GM23338 (cell line): ENCODE measurements at regions not wholly inside any gene's neighbourhood (a gene's known extent, or its start where the extent isn't known, plus 50 kb on each side); places are given as distances from the start of the nearest gene placed in this dataset. TPM values are rescaled to one million over a fixed set of nuclear protein-coding genes. Genes with fewer than 3 reads are reported as not detected.
"Not testable (repeated sequence)": the region's sequence is repeated elsewhere in the genome, so short reads cannot be mapped to it uniquely, and the experiment has no call there.

Experiments used
- ATAC-seq: fragments of 200-7000 bp; cut with Tn5 transposase; 3 replicates; pipeline ENCODE4 v1.9.1; 2020
- DNase-seq: peaks from one replicate; pipeline ENCODE4 v3.0.0-alpha.2; 2015; ENCODE audit warnings: low spot score
- H2AFZ ChIP-seq: fragments of 200-600 bp; sonication (generic); 2 replicates; pipeline ENCODE4 v1.8.0; 2016; ENCODE audit warnings: antibody characterized with exemption, mild to moderate bottlenecking, moderate library complexity
- H3F3A ChIP-seq: fragments of 200-600 bp; sonication (generic); replicated peaks from 2 replicates; pipeline ENCODE4 v1.8.0; 2017; ENCODE audit warnings: antibody characterized with exemption, mixed run types, low read depth
- H3K27ac ChIP-seq: fragments of 200-600 bp; sonication (generic); 2 replicates; pipeline ENCODE4 v1.6.1; 2016; ENCODE audit warnings: low read depth
- H3K27me3 ChIP-seq: fragments of 200-600 bp; sonication (generic); 2 replicates; pipeline ENCODE4 v1.8.0; 2016; ENCODE audit warnings: mild to moderate bottlenecking, mixed run types, moderate library complexity; ENCODE audit not compliant: insufficient read depth
- H3K36me3 ChIP-seq: fragments of 200-600 bp; sonication (generic); 2 replicates; pipeline ENCODE4 v1.8.0; 2016; ENCODE audit warnings: mild to moderate bottlenecking; ENCODE audit not compliant: insufficient read depth
- H3K4me1 ChIP-seq: fragments of 200-600 bp; sonication (generic); 2 replicates; pipeline ENCODE4 v1.8.0; 2016; ENCODE audit warnings: mild to moderate bottlenecking, moderate library complexity; ENCODE audit not compliant: insufficient read depth
- H3K4me2 ChIP-seq: fragments of 200-600 bp; sonication (generic); 2 replicates; pipeline ENCODE4 v1.7.1; 2017; ENCODE audit warnings: mixed run types
- H3K4me3 ChIP-seq: fragments of 200-600 bp; sonication (generic); 2 replicates; pipeline ENCODE4 v1.6.1; 2016; ENCODE audit warnings: mixed run types
- H3K79me2 ChIP-seq: fragments of 200-600 bp; sonication (generic); replicated peaks from 2 replicates; pipeline ENCODE4 v1.8.0; 2017; ENCODE audit warnings: mild to moderate bottlenecking; ENCODE audit not compliant: insufficient read depth
- H3K9me2 ChIP-seq: fragments of 200-600 bp; sonication (generic); 2 replicates; pipeline ENCODE4 v1.8.0; 2017; ENCODE audit not compliant: insufficient read depth
- H4K20me1 ChIP-seq: fragments of 200-600 bp; sonication (generic); replicated peaks from 2 replicates; pipeline ENCODE4 v1.8.0; 2017; ENCODE audit warnings: mild to moderate bottlenecking; ENCODE audit not compliant: insufficient read depth
- H3K27ac Mint-ChIP-seq: 2 replicates; pipeline ENCODE4 v1.8.0; 2020; ENCODE audit warnings: inconsistent platforms, mild to moderate bottlenecking, moderate library complexity, mixed read lengths
- H3K27me3 Mint-ChIP-seq: 3 replicates; pipeline ENCODE4 v1.8.0; 2022; ENCODE audit warnings: low read depth, mild to moderate bottlenecking, moderate library complexity, mixed read lengths, inconsistent platforms; ENCODE audit not compliant: insufficient read depth, poor library complexity
- H3K36me3 Mint-ChIP-seq: 3 replicates; pipeline ENCODE4 v1.8.0; 2021; ENCODE audit warnings: low read depth, mild to moderate bottlenecking, inconsistent platforms, moderate library complexity, mixed read lengths
- H3K4me1 Mint-ChIP-seq: 3 replicates; pipeline ENCODE4 v1.8.0; 2020; ENCODE audit warnings: mild to moderate bottlenecking, inconsistent platforms, mixed read lengths
- H3K4me3 Mint-ChIP-seq: 3 replicates; pipeline ENCODE4 v1.8.0; 2021; ENCODE audit warnings: moderate library complexity, mild to moderate bottlenecking, inconsistent platforms, mixed read lengths
- H3K9me3 Mint-ChIP-seq: 3 replicates; pipeline ENCODE4 v1.8.0; 2020; ENCODE audit warnings: moderate library complexity, mild to moderate bottlenecking, inconsistent platforms, mixed read lengths
- small RNA-seq: library from RNA; depleted of rRNA; stranded (forward); fragments of <200 nt; gene quantifications from one replicate; pipeline ENCODE3, GENCODE V24; 2014; ENCODE audit warnings: low replicate concordance
- TF ChIP-seq, protein P1 (sequence below), 2 experiments: fragments of 200-600 bp in 1 of 2; sonication (generic) in 1 of 2; conservative IDR thresholded peaks; 2 replicates each; pipeline versions ENCODE4 v1.5.1 to v1.6.1; 2016 to 2017; ENCODE audit warnings: antibody characterized with exemption in 2 of 2, low read depth in 2 of 2, mild to moderate bottlenecking in 2 of 2, moderate library complexity in 1 of 2

DNA sequence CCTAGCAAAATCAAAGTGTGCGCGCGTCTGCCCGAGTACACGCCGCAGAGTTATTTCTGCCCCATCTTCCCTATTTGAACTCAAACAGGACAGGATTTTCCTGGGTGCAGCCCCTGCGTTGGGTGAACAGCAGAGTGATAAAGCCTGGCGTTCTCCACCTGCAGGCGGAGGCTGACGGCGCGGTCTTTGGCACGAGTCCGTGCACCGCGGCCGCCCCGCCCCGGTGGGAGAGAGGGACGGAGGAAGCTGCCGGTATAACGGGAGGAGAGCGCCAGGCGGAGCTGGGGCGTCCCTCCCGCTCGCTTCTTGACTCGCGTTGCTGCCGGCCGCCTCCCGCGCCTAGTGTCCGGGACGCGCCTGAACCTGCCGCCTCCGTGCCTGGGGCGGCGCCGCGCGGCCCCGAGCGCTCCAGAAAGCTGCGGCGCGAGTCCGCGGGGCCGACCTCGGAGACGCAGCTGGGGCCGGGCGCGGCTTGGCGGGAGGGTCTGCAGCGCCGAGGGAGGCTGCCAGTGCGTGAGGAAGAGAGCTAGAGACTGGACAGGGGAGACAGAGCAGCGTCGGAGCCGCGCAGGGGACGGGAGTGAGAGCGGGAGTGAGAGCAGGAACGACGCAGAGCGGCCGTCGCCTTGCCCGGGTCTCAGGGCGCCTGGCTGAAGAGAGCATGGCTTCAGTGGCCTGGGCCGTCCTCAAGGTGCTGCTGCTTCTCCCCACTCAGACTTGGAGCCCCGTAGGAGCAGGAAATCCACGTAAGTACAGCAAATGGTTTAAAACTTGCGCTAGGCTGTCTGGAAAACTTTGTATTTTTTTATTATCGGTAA, 66.8 kb upstream of the SPATA31A3 start:
- not testable (repeated sequence) for H3K27me3 ChIP-seq, H3K27ac ChIP-seq, H3K4me1 Mint-ChIP-seq, H3K9me2 ChIP-seq, H3K9me3 Mint-ChIP-seq, H3K36me3 Mint-ChIP-seq, H4K20me1 ChIP-seq, H3K36me3 ChIP-seq, H3K27ac Mint-ChIP-seq, H3K4me1 ChIP-seq, H3K27me3 Mint-ChIP-seq, H3K79me2 ChIP-seq, H3F3A ChIP-seq, H2AFZ ChIP-seq
- ATAC-seq (peak; percentile 97), DNase-seq (peak; percentile 58)
- TF ChIP-seq, protein P1, sequence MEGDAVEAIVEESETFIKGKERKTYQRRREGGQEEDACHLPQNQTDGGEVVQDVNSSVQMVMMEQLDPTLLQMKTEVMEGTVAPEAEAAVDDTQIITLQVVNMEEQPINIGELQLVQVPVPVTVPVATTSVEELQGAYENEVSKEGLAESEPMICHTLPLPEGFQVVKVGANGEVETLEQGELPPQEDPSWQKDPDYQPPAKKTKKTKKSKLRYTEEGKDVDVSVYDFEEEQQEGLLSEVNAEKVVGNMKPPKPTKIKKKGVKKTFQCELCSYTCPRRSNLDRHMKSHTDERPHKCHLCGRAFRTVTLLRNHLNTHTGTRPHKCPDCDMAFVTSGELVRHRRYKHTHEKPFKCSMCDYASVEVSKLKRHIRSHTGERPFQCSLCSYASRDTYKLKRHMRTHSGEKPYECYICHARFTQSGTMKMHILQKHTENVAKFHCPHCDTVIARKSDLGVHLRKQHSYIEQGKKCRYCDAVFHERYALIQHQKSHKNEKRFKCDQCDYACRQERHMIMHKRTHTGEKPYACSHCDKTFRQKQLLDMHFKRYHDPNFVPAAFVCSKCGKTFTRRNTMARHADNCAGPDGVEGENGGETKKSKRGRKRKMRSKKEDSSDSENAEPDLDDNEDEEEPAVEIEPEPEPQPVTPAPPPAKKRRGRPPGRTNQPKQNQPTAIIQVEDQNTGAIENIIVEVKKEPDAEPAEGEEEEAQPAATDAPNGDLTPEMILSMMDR (conservative IDR thresholded peaks at IDR 0.05; ENCODE audit: low read depth in 2 of 2), result peak in 1 of 2 experiments; percentile 16; a peak in 1 of 4 replicates
- Histone ChIP-seq H3K4me3 (peak overlapping the region; percentile 56), H3K4me2 (peak overlapping the region; percentile 79)
- peak overlapping the region; percentile 67 for H3K4me3 Mint-ChIP-seq

Small RNA genes in the stretch of these regions (small RNA-seq; reads per million reads assigned to genes)
- not detected for gene RN7SL422P
